ENCODE measurements at regions not wholly inside any gene's neighbourhood (a gene's known extent, or its start where the extent isn't known, plus 50 kb on each side); places are given as distances from the start of the nearest gene placed in this dataset.

- Histone ChIP-seq H3K36me3 (ENCODE audit: insufficient read depth, low read length, poor library complexity, severe bottlenecking) (no peaks in the 10 kb centered on the region), H3K27ac (ENCODE audit: low read depth, low read length, poor library complexity, severe bottlenecking) (no peak overlapping the region), H3K9me3 (ENCODE audit: low read depth, low read length, poor library complexity, severe bottlenecking) (no peaks in the 10 kb centered on the region), H3K4me3 (ENCODE audit: low read depth, low read length, poor library complexity, severe bottlenecking) (no peak overlapping the region), H3K4me1 (ENCODE audit: insufficient read depth, low read length, poor library complexity, severe bottlenecking) (no peaks in the 10 kb centered on the region), H3K27me3 (replicated peaks; ENCODE audit: insufficient read depth, low read depth, low read length, poor library complexity) (no peaks in the 10 kb centered on the region)
- no peak for TF ChIP-seq CTCF (conservative IDR thresholded peaks at IDR 0.05; ENCODE audit: low read depth, low read length)
- TF ChIP-seq EZH2 (IDR thresholded peaks at IDR 0.05; ENCODE audit: borderline replicate concordance, low read depth, low read length, poor library complexity, severe bottlenecking), result no peak
- ChIA-PET CTCF (no interaction called here), POLR2A (ENCODE audit: low non-redundant PET) (no interaction called here)
- BruUV-seq (replicated peaks), result no TSS peak
- intact Hi-C loops (cut with micrococcal nuclease; ENCODE audit: unreplicated experiment), result no loop called here
- no peak for DNase-seq (ENCODE audit: low spot score)
These were observed 99.2 kb downstream of the PLXNA1 start for GRCh38 chr3:127082066-127082465.

- Histone ChIP-seq H3K4me1 (ENCODE audit: insufficient read depth, low read length, poor library complexity, severe bottlenecking) (no peaks in the 10 kb centered on the region), H3K27ac (ENCODE audit: low read depth, low read length, poor library complexity, severe bottlenecking) (no peak overlapping the region), H3K9me3 (ENCODE audit: low read depth, low read length, poor library complexity, severe bottlenecking) (no peaks in the 10 kb centered on the region), H3K36me3 (ENCODE audit: insufficient read depth, low read length, poor library complexity, severe bottlenecking) (no peaks in the 10 kb centered on the region), H3K27me3 (replicated peaks; ENCODE audit: insufficient read depth, low read depth, low read length, poor library complexity) (no peaks in the 10 kb centered on the region), H3K4me3 (ENCODE audit: low read depth, low read length, poor library complexity, severe bottlenecking) (no peak overlapping the region)
- ChIA-PET POLR2A (ENCODE audit: low non-redundant PET) (no interaction called here), CTCF (no interaction called here)
- no peak for TF ChIP-seq CTCF (conservative IDR thresholded peaks at IDR 0.05; ENCODE audit: low read depth, low read length)
- no peak for TF ChIP-seq EZH2 (IDR thresholded peaks at IDR 0.05; ENCODE audit: borderline replicate concordance, low read depth, low read length, poor library complexity, severe bottlenecking)
- no TSS peak for BruUV-seq (replicated peaks)
- intact Hi-C loops (cut with micrococcal nuclease; ENCODE audit: unreplicated experiment), result no loop called here
- DNase-seq (ENCODE audit: low spot score), result no peak
These were observed 101.0 kb downstream of the PLXNA1 start for GRCh38 chr3:127083778-127084397.

- intact Hi-C loops (cut with micrococcal nuclease; ENCODE audit: unreplicated experiment), result no loop called here
- POLR2A ChIA-PET (ENCODE audit: low non-redundant PET), result no interaction called here
- Histone ChIP-seq H3K27me3 (replicated peaks; ENCODE audit: insufficient read depth, low read depth, low read length, poor library complexity) (no peaks in the 10 kb centered on the region), H3K4me1 (ENCODE audit: insufficient read depth, low read length, poor library complexity, severe bottlenecking) (no peaks in the 10 kb centered on the region), H3K4me3 (ENCODE audit: low read depth, low read length, poor library complexity, severe bottlenecking) (no peak overlapping the region), H3K9me3 (ENCODE audit: low read depth, low read length, poor library complexity, severe bottlenecking) (no peaks in the 10 kb centered on the region), H3K36me3 (ENCODE audit: insufficient read depth, low read length, poor library complexity, severe bottlenecking) (no peaks in the 10 kb centered on the region), H3K27ac (ENCODE audit: low read depth, low read length, poor library complexity, severe bottlenecking) (no peak overlapping the region)
- no TSS peak for BruUV-seq (replicated peaks)
- no peak for DNase-seq (ENCODE audit: low spot score)
- CTCF ChIA-PET, result no interaction called here
- TF ChIP-seq CTCF (conservative IDR thresholded peaks at IDR 0.05; ENCODE audit: low read depth, low read length) (no peak), EZH2 (IDR thresholded peaks at IDR 0.05; ENCODE audit: borderline replicate concordance, low read depth, low read length, poor library complexity, severe bottlenecking) (no peak)
These were observed 101.6 kb downstream of the PLXNA1 start for GRCh38 chr3:127084401-127084990.
